ENCODE measurements at regions not wholly inside any gene's neighbourhood (a gene's known extent, or its start where the extent isn't known, plus 50 kb on each side); places are given as distances from the start of the nearest gene placed in this dataset.

- Histone ChIP-seq H3K9me3 (ENCODE audit: control insufficient read depth in 2 of 2, low read length in 2 of 2) (no peaks in the 10 kb centered on the region), H3K27me3 (ENCODE audit: control insufficient read depth in 1 of 2, insufficient read depth in 2 of 2, low read length in 2 of 2) (no peaks in the 10 kb centered on the region), H3K4me3 (ENCODE audit: low read length in 2 of 2) (no peak overlapping the region), H3K9ac (ENCODE audit: low read length in 2 of 2) (no peak overlapping the region), H3K27ac (ENCODE audit: low read length) (no peak overlapping the region), H3K4me1 (ENCODE audit: control insufficient read depth, insufficient read depth, low read length) (no peaks in the 10 kb centered on the region), H3K36me3 (ENCODE audit: control insufficient read depth in 2 of 2, insufficient read depth in 2 of 2, low read length in 2 of 2) (no peaks in the 10 kb centered on the region)
Measured at GRCh38 chr5:108625654-108626053, 122.0 kb upstream of the FER start.

- no peaks in the 10 kb centered on the region for H3K36me3 ChIP-seq (ENCODE audit: control insufficient read depth in 2 of 2, insufficient read depth in 2 of 2, low read length in 2 of 2)
- no peaks in the 10 kb centered on the region for H3K9me3 ChIP-seq (ENCODE audit: control insufficient read depth in 2 of 2, low read length in 2 of 2)
- no peak overlapping the region for H3K27ac ChIP-seq (ENCODE audit: low read length)
- H3K27me3 ChIP-seq (ENCODE audit: control insufficient read depth in 1 of 2, insufficient read depth in 2 of 2, low read length in 2 of 2), result no peaks in the 10 kb centered on the region
- H3K4me3 ChIP-seq (ENCODE audit: low read length in 2 of 2), result no peak overlapping the region
- no peak overlapping the region for H3K9ac ChIP-seq (ENCODE audit: low read length in 2 of 2)
- H3K4me1 ChIP-seq (ENCODE audit: control insufficient read depth, insufficient read depth, low read length), result no peaks in the 10 kb centered on the region
Measured at GRCh38 chr5:108623826-108624225, 123.9 kb upstream of the FER start.

- H3K9me3 ChIP-seq (ENCODE audit: control insufficient read depth in 2 of 2, low read length in 2 of 2), result no peaks in the 10 kb centered on the region
- H3K27ac ChIP-seq (ENCODE audit: low read length), result no peak overlapping the region
- no peak overlapping the region for H3K4me3 ChIP-seq (ENCODE audit: low read length in 2 of 2)
- no peaks in the 10 kb centered on the region for H3K27me3 ChIP-seq (ENCODE audit: control insufficient read depth in 1 of 2, insufficient read depth in 2 of 2, low read length in 2 of 2)
- no peak overlapping the region for H3K9ac ChIP-seq (ENCODE audit: low read length in 2 of 2)
- no peaks in the 10 kb centered on the region for H3K4me1 ChIP-seq (ENCODE audit: control insufficient read depth, insufficient read depth, low read length)
- H3K36me3 ChIP-seq (ENCODE audit: control insufficient read depth in 2 of 2, insufficient read depth in 2 of 2, low read length in 2 of 2), result no peaks in the 10 kb centered on the region
Measured at GRCh38 chr5:108620516-108620915, 127.2 kb upstream of the FER start.

- Histone ChIP-seq H3K27ac (ENCODE audit: low read length) (no peak overlapping the region), H3K4me3 (ENCODE audit: low read length in 2 of 2) (no peak overlapping the region), H3K9me3 (ENCODE audit: control insufficient read depth in 2 of 2, low read length in 2 of 2) (no peaks in the 10 kb centered on the region), H3K27me3 (ENCODE audit: control insufficient read depth in 1 of 2, insufficient read depth in 2 of 2, low read length in 2 of 2) (no peaks in the 10 kb centered on the region), H3K36me3 (ENCODE audit: control insufficient read depth in 2 of 2, insufficient read depth in 2 of 2, low read length in 2 of 2) (no peaks in the 10 kb centered on the region), H3K4me1 (ENCODE audit: control insufficient read depth, insufficient read depth, low read length) (no peaks in the 10 kb centered on the region), H3K9ac (ENCODE audit: low read length in 2 of 2) (no peak overlapping the region)
Measured at GRCh38 chr5:108619815-108620214, 127.9 kb upstream of the FER start.

- Histone ChIP-seq H3K27ac (ENCODE audit: low read length) (no peak overlapping the region), H3K27me3 (ENCODE audit: control insufficient read depth in 1 of 2, insufficient read depth in 2 of 2, low read length in 2 of 2) (no peaks in the 10 kb centered on the region), H3K4me1 (ENCODE audit: control insufficient read depth, insufficient read depth, low read length) (no peaks in the 10 kb centered on the region), H3K9me3 (ENCODE audit: control insufficient read depth in 2 of 2, low read length in 2 of 2) (no peaks in the 10 kb centered on the region), H3K9ac (ENCODE audit: low read length in 2 of 2) (no peak overlapping the region), H3K4me3 (ENCODE audit: low read length in 2 of 2) (no peak overlapping the region), H3K36me3 (ENCODE audit: control insufficient read depth in 2 of 2, insufficient read depth in 2 of 2, low read length in 2 of 2) (no peaks in the 10 kb centered on the region)
Measured at GRCh38 chr5:108617467-108618435, 129.9 kb upstream of the FER start.

GRCh38 chr5:108615216-108615615 lies 132.5 kb upstream of the FER start:
- Histone ChIP-seq H3K4me3 (ENCODE audit: low read length in 2 of 2) (no peak overlapping the region), H3K27me3 (ENCODE audit: control insufficient read depth in 1 of 2, insufficient read depth in 2 of 2, low read length in 2 of 2) (no peaks in the 10 kb centered on the region), H3K4me1 (ENCODE audit: control insufficient read depth, insufficient read depth, low read length) (no peaks in the 10 kb centered on the region), H3K9ac (ENCODE audit: low read length in 2 of 2) (no peak overlapping the region), H3K36me3 (ENCODE audit: control insufficient read depth in 2 of 2, insufficient read depth in 2 of 2, low read length in 2 of 2) (no peaks in the 10 kb centered on the region), H3K27ac (ENCODE audit: low read length) (no peak overlapping the region), H3K9me3 (ENCODE audit: control insufficient read depth in 2 of 2, low read length in 2 of 2) (no peaks in the 10 kb centered on the region)

GRCh38 chr5:108607421-108607820 lies 140.3 kb upstream of the FER start:
- H3K27me3 ChIP-seq (ENCODE audit: control insufficient read depth in 1 of 2, insufficient read depth in 2 of 2, low read length in 2 of 2), result no peaks in the 10 kb centered on the region
- H3K9me3 ChIP-seq (ENCODE audit: control insufficient read depth in 2 of 2, low read length in 2 of 2), result no peaks in the 10 kb centered on the region
- no peaks in the 10 kb centered on the region for H3K4me1 ChIP-seq (ENCODE audit: control insufficient read depth, insufficient read depth, low read length)
- H3K27ac ChIP-seq (ENCODE audit: low read length), result no peak overlapping the region
- H3K36me3 ChIP-seq (ENCODE audit: control insufficient read depth in 2 of 2, insufficient read depth in 2 of 2, low read length in 2 of 2), result no peaks in the 10 kb centered on the region
- no peak overlapping the region for H3K4me3 ChIP-seq (ENCODE audit: low read length in 2 of 2)
- H3K9ac ChIP-seq (ENCODE audit: low read length in 2 of 2), result no peak overlapping the region

GRCh38 chr5:108606185-108606584 lies 141.5 kb upstream of the FER start:
- H3K36me3 ChIP-seq (ENCODE audit: control insufficient read depth in 2 of 2, insufficient read depth in 2 of 2, low read length in 2 of 2), result no peaks in the 10 kb centered on the region
- H3K27me3 ChIP-seq (ENCODE audit: control insufficient read depth in 1 of 2, insufficient read depth in 2 of 2, low read length in 2 of 2), result no peaks in the 10 kb centered on the region

GRCh38 chr5:108602830-108603229 lies 144.9 kb upstream of the FER start:
- no peaks in the 10 kb centered on the region for H3K36me3 ChIP-seq (ENCODE audit: control insufficient read depth in 2 of 2, insufficient read depth in 2 of 2, low read length in 2 of 2)
- no peak overlapping the region for H3K9ac ChIP-seq (ENCODE audit: low read length in 2 of 2)
- H3K27me3 ChIP-seq (ENCODE audit: control insufficient read depth in 1 of 2, insufficient read depth in 2 of 2, low read length in 2 of 2), result no peaks in the 10 kb centered on the region
- no peak overlapping the region for H3K4me3 ChIP-seq (ENCODE audit: low read length in 2 of 2)
- no peaks in the 10 kb centered on the region for H3K9me3 ChIP-seq (ENCODE audit: control insufficient read depth in 2 of 2, low read length in 2 of 2)
- H3K4me1 ChIP-seq (ENCODE audit: control insufficient read depth, insufficient read depth, low read length), result no peaks in the 10 kb centered on the region
- no peak overlapping the region for H3K27ac ChIP-seq (ENCODE audit: low read length)

More at GRCh38 chr5:108606185-108606584, 141.5 kb upstream of the FER start:
- Histone ChIP-seq H3K4me1 (ENCODE audit: control insufficient read depth, insufficient read depth, low read length) (no peaks in the 10 kb centered on the region), H3K4me3 (ENCODE audit: low read length in 2 of 2) (no peak overlapping the region), H3K9me3 (ENCODE audit: control insufficient read depth in 2 of 2, low read length in 2 of 2) (no peaks in the 10 kb centered on the region), H3K9ac (ENCODE audit: low read length in 2 of 2) (no peak overlapping the region), H3K27ac (ENCODE audit: low read length) (no peak overlapping the region)

- H3K27ac ChIP-seq (ENCODE audit: low read length), result no peak overlapping the region
- peaks cover 0 to 3% of the 10 kb centered on the region in 2 donors for H3K9me3 ChIP-seq (ENCODE audit: control insufficient read depth in 2 of 2, low read length in 2 of 2)
- H3K9ac ChIP-seq (ENCODE audit: low read length in 2 of 2), result no peak overlapping the region
- no peaks in the 10 kb centered on the region for H3K36me3 ChIP-seq (ENCODE audit: control insufficient read depth in 2 of 2, insufficient read depth in 2 of 2, low read length in 2 of 2)
- H3K27me3 ChIP-seq (ENCODE audit: control insufficient read depth in 1 of 2, insufficient read depth in 2 of 2, low read length in 2 of 2), result no peaks in the 10 kb centered on the region
- no peak overlapping the region for H3K4me3 ChIP-seq (ENCODE audit: low read length in 2 of 2)
- H3K4me1 ChIP-seq (ENCODE audit: control insufficient read depth, insufficient read depth, low read length), result no peaks in the 10 kb centered on the region
Measured at GRCh38 chr5:108590799-108591198, 156.9 kb upstream of the FER start.

- Histone ChIP-seq H3K4me3 (ENCODE audit: low read length in 2 of 2) (no peak overlapping the region), H3K4me1 (ENCODE audit: control insufficient read depth, insufficient read depth, low read length) (no peaks in the 10 kb centered on the region), H3K36me3 (ENCODE audit: control insufficient read depth in 2 of 2, insufficient read depth in 2 of 2, low read length in 2 of 2) (no peaks in the 10 kb centered on the region), H3K9ac (ENCODE audit: low read length in 2 of 2) (no peak overlapping the region), H3K27me3 (ENCODE audit: control insufficient read depth in 1 of 2, insufficient read depth in 2 of 2, low read length in 2 of 2) (no peaks in the 10 kb centered on the region), H3K27ac (ENCODE audit: low read length) (no peak overlapping the region), H3K9me3 (ENCODE audit: control insufficient read depth in 2 of 2, low read length in 2 of 2) (peaks cover 0 to 3% of the 10 kb centered on the region in 2 donors)
Measured at GRCh38 chr5:108588323-108588722, 159.4 kb upstream of the FER start.

All from stomach smooth muscle (tissue), 2 donors.